ENCODE measurements at regions not wholly inside any gene's neighbourhood (a gene's known extent, or its start where the extent isn't known, plus 50 kb on each side); places are given as distances from the start of the nearest gene placed in this dataset.

GRCh38 chr2:133843551-133843950, 275.3 kb upstream of the NCKAP5 start:
- H2AFZ ChIP-seq (ENCODE audit: low read depth, low read length): no peak overlapping the region
- H3K9ac ChIP-seq (ENCODE audit: low read length): no peak overlapping the region

GRCh38 chr2:133844214-133844892, 276.1 kb upstream of the NCKAP5 start:
- H2AFZ ChIP-seq (ENCODE audit: low read depth, low read length): no peak overlapping the region

More at GRCh38 chr2:133843551-133843950, 275.3 kb upstream of the NCKAP5 start:
- no peak overlapping the region for H3K4me2 ChIP-seq (ENCODE audit: low read length)
- no peaks in the 10 kb centered on the region for H4K20me1 ChIP-seq (ENCODE audit: insufficient read depth)
- no peaks in the 10 kb centered on the region for H3K79me2 ChIP-seq (replicated peaks; ENCODE audit: insufficient read depth, low read length)
- no peaks in the 10 kb centered on the region for H3K9me2 ChIP-seq (ENCODE audit: insufficient read depth, low read length)
- H3K9me3 ChIP-seq (ENCODE audit: low read length): no peaks in the 10 kb centered on the region
- no peak overlapping the region for H3K4me3 ChIP-seq (ENCODE audit: low read length)
- no peak for TF ChIP-seq MXI1 (conservative IDR thresholded peaks at IDR 0.05; ENCODE audit: poor library complexity, severe bottlenecking)
- H3F3A ChIP-seq (ENCODE audit: insufficient read depth, low read length, poor library complexity, severe bottlenecking): no peaks in the 10 kb centered on the region
- H3K27me3 ChIP-seq (ENCODE audit: insufficient read depth, low read depth, low read length): no peaks in the 10 kb centered on the region
- no peaks in the 10 kb centered on the region for H3K36me3 ChIP-seq (ENCODE audit: insufficient read depth, low read length)
- H3K27ac ChIP-seq (ENCODE audit: low read length): no peak overlapping the region

GRCh38 chr2:133846476-133846875, 278.2 kb upstream of the NCKAP5 start:
- Histone ChIP-seq H3K79me2 (replicated peaks; ENCODE audit: insufficient read depth, low read length) (no peaks in the 10 kb centered on the region), H3K4me2 (ENCODE audit: low read length) (no peak overlapping the region), H4K20me1 (ENCODE audit: insufficient read depth) (no peaks in the 10 kb centered on the region), H3K9me3 (ENCODE audit: low read length) (no peaks in the 10 kb centered on the region), H3K27me3 (ENCODE audit: insufficient read depth, low read depth, low read length) (no peaks in the 10 kb centered on the region), H3K9ac (ENCODE audit: low read length) (no peak overlapping the region), H3K36me3 (ENCODE audit: insufficient read depth, low read length) (no peaks in the 10 kb centered on the region), H3K9me2 (ENCODE audit: insufficient read depth, low read length) (no peaks in the 10 kb centered on the region), H3K4me3 (ENCODE audit: low read length) (no peak overlapping the region), H3F3A (ENCODE audit: insufficient read depth, low read length, poor library complexity, severe bottlenecking) (no peaks in the 10 kb centered on the region), H3K27ac (ENCODE audit: low read length) (no peak overlapping the region), H2AFZ (ENCODE audit: low read depth, low read length) (no peak overlapping the region)
- TF ChIP-seq SMC3 (conservative IDR thresholded peaks at IDR 0.05; ENCODE audit: poor library complexity): no peak
- TF ChIP-seq, protein P1, sequence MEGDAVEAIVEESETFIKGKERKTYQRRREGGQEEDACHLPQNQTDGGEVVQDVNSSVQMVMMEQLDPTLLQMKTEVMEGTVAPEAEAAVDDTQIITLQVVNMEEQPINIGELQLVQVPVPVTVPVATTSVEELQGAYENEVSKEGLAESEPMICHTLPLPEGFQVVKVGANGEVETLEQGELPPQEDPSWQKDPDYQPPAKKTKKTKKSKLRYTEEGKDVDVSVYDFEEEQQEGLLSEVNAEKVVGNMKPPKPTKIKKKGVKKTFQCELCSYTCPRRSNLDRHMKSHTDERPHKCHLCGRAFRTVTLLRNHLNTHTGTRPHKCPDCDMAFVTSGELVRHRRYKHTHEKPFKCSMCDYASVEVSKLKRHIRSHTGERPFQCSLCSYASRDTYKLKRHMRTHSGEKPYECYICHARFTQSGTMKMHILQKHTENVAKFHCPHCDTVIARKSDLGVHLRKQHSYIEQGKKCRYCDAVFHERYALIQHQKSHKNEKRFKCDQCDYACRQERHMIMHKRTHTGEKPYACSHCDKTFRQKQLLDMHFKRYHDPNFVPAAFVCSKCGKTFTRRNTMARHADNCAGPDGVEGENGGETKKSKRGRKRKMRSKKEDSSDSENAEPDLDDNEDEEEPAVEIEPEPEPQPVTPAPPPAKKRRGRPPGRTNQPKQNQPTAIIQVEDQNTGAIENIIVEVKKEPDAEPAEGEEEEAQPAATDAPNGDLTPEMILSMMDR (IDR thresholded peaks at IDR 0.05; ENCODE audit: poor library complexity, severe bottlenecking): no peak
- no peak for TF ChIP-seq RAD21 (conservative IDR thresholded peaks at IDR 0.05)
- TF ChIP-seq EP300 (conservative IDR thresholded peaks at IDR 0.05; ENCODE audit: poor library complexity, severe bottlenecking): no peak
- TF ChIP-seq TAF1 (IDR thresholded peaks at IDR 0.05; ENCODE audit: low read depth): no peak
- TF ChIP-seq, protein P2, sequence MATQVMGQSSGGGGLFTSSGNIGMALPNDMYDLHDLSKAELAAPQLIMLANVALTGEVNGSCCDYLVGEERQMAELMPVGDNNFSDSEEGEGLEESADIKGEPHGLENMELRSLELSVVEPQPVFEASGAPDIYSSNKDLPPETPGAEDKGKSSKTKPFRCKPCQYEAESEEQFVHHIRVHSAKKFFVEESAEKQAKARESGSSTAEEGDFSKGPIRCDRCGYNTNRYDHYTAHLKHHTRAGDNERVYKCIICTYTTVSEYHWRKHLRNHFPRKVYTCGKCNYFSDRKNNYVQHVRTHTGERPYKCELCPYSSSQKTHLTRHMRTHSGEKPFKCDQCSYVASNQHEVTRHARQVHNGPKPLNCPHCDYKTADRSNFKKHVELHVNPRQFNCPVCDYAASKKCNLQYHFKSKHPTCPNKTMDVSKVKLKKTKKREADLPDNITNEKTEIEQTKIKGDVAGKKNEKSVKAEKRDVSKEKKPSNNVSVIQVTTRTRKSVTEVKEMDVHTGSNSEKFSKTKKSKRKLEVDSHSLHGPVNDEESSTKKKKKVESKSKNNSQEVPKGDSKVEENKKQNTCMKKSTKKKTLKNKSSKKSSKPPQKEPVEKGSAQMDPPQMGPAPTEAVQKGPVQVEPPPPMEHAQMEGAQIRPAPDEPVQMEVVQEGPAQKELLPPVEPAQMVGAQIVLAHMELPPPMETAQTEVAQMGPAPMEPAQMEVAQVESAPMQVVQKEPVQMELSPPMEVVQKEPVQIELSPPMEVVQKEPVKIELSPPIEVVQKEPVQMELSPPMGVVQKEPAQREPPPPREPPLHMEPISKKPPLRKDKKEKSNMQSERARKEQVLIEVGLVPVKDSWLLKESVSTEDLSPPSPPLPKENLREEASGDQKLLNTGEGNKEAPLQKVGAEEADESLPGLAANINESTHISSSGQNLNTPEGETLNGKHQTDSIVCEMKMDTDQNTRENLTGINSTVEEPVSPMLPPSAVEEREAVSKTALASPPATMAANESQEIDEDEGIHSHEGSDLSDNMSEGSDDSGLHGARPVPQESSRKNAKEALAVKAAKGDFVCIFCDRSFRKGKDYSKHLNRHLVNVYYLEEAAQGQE (IDR thresholded peaks at IDR 0.05; ENCODE audit: borderline replicate concordance): no peak
- no peak for TF ChIP-seq POLR2AphosphoS5 (IDR thresholded peaks at IDR 0.05)
- no peak for TF ChIP-seq EZH2 (IDR thresholded peaks at IDR 0.05; ENCODE audit: borderline replicate concordance, insufficient read depth, low read length, poor library complexity, severe bottlenecking)
- TF ChIP-seq MXI1 (conservative IDR thresholded peaks at IDR 0.05; ENCODE audit: poor library complexity, severe bottlenecking): no peak

More at GRCh38 chr2:133844214-133844892, 276.1 kb upstream of the NCKAP5 start:
- no peak overlapping the region for H3K4me2 ChIP-seq (ENCODE audit: low read length)
- H3K4me3 ChIP-seq (ENCODE audit: low read length): no peak overlapping the region
- no peaks in the 10 kb centered on the region for H3K27me3 ChIP-seq (ENCODE audit: insufficient read depth, low read depth, low read length)
- H3K36me3 ChIP-seq (ENCODE audit: insufficient read depth, low read length): no peaks in the 10 kb centered on the region
- H3K27ac ChIP-seq (ENCODE audit: low read length): no peak overlapping the region
- H3K9me2 ChIP-seq (ENCODE audit: insufficient read depth, low read length): no peaks in the 10 kb centered on the region
- TF ChIP-seq TAF1 (IDR thresholded peaks at IDR 0.05; ENCODE audit: low read depth) (no peak), RAD21 (conservative IDR thresholded peaks at IDR 0.05) (peak; percentile 95), SMC3 (conservative IDR thresholded peaks at IDR 0.05; ENCODE audit: poor library complexity) (peak; percentile 95)
- TF ChIP-seq, protein P1 (IDR thresholded peaks at IDR 0.05; ENCODE audit: poor library complexity, severe bottlenecking): peak; percentile 93
- H3F3A ChIP-seq (ENCODE audit: insufficient read depth, low read length, poor library complexity, severe bottlenecking): no peaks in the 10 kb centered on the region
- no peaks in the 10 kb centered on the region for H4K20me1 ChIP-seq (ENCODE audit: insufficient read depth)
- no peaks in the 10 kb centered on the region for H3K79me2 ChIP-seq (replicated peaks; ENCODE audit: insufficient read depth, low read length)
- H3K9me3 ChIP-seq (ENCODE audit: low read length): no peaks in the 10 kb centered on the region
- no peak overlapping the region for H3K9ac ChIP-seq (ENCODE audit: low read length)
